HG03196 (cell line): ENCODE measurements at regions not wholly inside any gene's neighbourhood (a gene's known extent, or its start where the extent isn't known, plus 50 kb on each side); places are given as distances from the start of the nearest gene placed in this dataset.

Experiments used
- ATAC-seq: cut with Tn5 transposase; IDR thresholded peaks from one replicate; pipeline ENCODE4 v1.9.1; 2021; ENCODE audit not compliant: unreplicated experiment

DNA sequence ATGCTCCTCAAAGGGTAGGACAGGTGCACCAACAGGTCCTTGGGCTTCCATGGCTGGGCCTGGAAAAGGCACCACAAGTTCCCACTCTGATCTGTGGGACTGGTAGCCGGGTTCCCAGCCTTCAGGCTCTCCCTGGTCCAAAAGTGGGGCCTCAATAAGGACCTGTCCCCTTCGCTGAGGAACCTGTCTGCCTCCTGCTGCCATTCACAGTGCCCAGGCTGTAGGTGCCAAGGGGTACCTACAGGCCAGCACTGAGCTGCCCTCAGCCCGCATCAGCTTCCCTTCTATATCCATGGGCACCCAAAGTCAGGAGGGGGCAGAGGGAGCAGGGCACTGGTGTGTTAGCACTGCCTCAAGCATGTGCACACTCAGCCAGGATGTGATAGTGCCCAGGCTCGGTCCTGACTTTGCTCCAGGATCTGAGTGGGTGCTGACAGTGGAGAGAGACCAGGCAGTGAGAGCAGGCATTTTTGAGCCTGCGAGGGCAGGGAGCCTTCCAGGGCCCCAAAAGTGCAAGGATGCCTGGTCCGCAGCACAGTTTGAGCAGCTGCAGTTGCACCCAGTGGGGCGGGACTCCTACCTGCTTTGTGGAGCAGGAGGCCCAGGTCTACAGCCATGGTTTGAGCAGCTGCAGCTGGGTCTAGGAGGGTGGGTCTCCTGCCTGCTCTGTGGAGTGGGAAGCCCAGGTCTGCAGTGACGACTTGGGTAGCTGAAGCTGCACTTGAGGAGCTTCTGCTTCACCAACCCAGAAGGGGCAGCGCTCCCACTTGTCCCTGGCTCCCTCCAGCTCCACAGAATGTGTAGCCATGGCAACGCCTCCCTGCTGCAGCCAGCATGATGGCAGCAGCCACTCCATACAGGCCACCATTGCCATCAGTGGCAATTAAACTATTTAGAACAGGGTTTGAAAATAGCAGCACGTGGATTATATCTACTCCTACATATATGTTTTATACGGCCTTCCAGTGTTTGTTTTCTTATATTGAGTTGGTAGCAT lies 376.4 kb downstream of the KCTD8 start:
- ATAC-seq, result no peak

DNA sequence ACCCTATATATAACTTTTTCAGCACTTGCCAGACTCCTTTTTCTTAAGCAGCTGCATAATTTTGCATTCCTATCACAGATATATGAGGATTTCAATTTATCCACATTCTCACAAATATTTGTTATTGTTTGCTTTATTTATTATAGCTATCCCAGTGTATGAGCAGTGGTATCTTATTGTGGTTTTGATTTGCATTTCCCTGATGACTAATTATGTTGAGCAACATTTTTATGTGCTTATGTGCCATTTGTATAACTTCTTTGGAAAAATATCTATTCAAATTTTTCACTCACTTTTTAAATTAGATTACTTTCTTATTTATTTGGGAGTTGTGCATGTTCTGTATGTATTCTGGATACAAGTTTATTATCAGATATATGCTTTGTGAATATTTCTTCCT lies 361.9 kb downstream of the KCTD8 start:
- ATAC-seq, result no peak

DNA sequence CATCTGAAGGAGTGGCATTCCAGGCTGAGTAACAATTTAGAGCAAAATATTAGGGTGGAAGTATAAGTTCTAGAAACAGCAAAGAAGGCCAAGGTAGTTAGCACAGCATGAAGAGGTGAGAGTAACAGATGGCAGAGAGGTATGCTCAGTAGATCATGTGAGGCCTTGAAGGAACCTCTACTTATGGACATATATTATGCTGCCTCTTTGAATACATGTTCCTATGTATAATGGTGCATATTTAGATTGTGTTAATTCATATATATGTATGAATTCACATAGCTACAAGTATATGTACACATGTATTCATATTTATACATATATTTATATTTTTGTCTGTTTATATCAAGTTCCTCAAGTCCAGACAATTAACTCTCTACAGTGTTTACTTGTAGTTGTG lies 355.2 kb downstream of the KCTD8 start:
- no peak for ATAC-seq

DNA sequence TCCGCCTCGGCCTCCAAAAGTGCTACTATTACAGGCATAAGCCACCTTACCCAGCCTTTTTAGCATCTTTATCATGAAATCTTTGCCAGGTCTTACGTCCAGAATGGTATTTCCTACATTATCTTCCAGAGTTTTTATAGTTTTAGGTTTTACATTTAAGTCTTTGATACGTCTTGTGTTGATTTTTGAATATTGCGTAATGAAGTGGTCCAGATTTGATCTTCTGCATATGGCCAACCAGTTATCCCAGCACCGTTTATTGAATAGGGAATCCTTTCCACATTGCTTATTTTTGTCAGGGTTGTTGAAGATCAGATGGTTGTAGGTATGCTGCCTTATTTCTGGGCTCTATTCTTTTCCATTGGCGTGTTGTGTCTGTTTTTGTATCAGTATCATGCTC lies 349.6 kb downstream of the KCTD8 start:
- ATAC-seq, result no peak

DNA sequence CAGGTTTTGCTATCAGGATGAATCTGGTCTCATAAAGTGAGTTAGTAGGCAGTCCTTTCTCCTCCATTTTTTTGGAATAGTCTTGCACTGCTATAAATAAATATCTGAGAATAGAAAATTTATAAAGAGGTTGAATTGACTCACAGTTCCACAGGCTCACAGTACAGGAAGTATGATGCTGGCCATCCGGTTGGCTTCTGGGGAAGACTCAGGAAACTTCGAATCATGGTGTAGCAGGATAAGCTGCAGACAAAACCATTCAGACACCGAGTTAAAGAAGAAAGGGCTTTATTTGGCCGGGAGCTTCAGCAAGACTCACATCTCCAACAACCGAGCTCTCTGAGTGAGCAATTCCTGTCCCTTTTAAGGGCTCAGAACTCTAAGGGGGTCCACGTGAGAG lies 348.2 kb downstream of the KCTD8 start:
- ATAC-seq, result no peak

DNA sequence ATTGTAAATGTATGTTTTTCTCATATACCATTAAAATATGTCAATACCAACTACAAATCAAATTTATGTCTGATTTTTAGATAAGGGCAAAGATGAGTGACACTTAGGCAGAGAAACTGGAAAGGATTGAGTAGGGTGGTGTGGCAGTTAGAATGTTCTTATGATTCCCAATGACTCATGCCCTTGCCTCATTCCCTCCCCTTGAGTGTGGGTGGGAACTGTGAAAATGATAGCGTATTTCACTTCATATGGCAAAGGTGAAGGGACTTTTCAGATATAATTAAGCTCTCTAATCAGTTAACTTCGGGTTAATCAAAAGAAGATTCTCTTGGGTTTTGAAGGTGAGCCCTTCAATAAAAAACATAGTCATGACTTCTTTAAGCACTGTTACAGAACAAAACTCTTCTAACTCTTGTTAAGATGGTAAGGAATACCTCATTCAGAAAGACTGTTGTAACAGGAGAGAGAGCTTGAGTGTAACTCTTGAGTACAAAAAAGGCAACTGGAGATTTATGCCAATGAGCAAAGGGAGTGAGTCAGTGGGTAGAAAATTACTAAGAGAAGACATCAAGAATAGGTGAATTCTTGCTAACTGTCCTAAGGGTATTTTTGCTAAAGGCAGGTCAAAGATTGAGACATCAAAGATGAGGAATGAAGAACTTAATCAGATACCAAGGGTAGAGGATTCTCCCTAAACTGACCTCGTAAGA lies 329.5 kb downstream of the KCTD8 start:
- no peak for ATAC-seq

DNA sequence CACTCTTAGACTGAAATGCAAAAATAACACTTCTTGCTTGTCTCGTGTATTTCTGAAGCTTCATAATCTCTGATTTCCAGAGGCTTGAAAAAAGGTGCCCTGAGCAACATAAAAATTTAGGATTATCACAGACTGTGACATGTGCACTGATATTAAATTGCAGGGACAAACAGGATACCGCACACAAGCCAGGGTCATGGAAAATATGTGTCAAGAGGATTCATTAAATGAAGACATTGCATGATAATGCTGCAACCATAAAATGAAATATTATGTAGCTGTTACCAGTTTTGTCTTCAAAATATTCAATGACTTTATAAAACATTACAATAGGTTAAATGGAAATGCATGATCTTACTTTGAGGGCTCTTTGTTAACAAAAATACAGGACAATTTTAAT lies 328.0 kb downstream of the KCTD8 start:
- no peak for ATAC-seq

DNA sequence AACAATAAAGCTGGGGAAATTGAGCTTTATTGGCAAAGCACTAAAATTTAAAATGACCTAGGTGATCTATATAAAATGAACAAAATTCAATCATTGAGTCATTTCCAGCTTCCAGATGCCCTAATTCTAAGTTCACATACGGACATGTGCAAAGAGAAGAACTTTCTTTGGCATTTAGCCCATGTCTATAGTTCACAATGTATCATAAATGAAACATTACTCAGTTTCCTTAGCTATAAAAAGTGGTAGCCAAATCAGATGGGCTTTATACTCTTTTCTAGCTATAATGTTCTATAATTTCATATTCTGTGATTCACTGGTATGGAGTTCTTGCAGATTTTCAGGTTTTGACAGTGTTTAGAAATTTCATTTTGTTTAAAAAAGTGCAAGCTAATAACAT lies 327.4 kb downstream of the KCTD8 start:
- ATAC-seq, result no peak
